ENCODE measurements at regions not wholly inside any gene's neighbourhood (a gene's known extent, or its start where the extent isn't known, plus 50 kb on each side); places are given as distances from the start of the nearest gene placed in this dataset.

GRCh38 chr1:82273816-82274215, 473.1 kb downstream of the ADGRL2 start:
- DNase-seq (ENCODE audit: low spot score): no peak
- no peaks in the 10 kb centered on the region for H3K9me3 Mint-ChIP-seq
- H3K27ac Mint-ChIP-seq: no peak overlapping the region

More at GRCh38 chr1:82273816-82274215, 473.1 kb downstream of the ADGRL2 start:
- H3K27me3 Mint-ChIP-seq (ENCODE audit: low read depth): no peaks in the 10 kb centered on the region
- H3K36me3 Mint-ChIP-seq: no peaks in the 10 kb centered on the region
- CTCF ChIA-PET: no interaction called here
- no peak for TF ChIP-seq FOXJ3 (CRISPR knock-in tag; IDR thresholded peaks at IDR 0.05; ENCODE audit: borderline replicate concordance)
- TF ChIP-seq HMGA2 (CRISPR knock-in tag; IDR thresholded peaks at IDR 0.05): no peak
- no peak for TF ChIP-seq ZNF423 (CRISPR knock-in tag; IDR thresholded peaks at IDR 0.05)
- no peak for TF ChIP-seq TCF7 (CRISPR knock-in tag; IDR thresholded peaks at IDR 0.05; ENCODE audit: low read depth)
- no peak for TF ChIP-seq CREM (CRISPR knock-in tag; IDR thresholded peaks at IDR 0.05)
- TF ChIP-seq TEAD1 (CRISPR knock-in tag; IDR thresholded peaks at IDR 0.05): no peak
- TF ChIP-seq ZBTB21 (CRISPR knock-in tag; IDR thresholded peaks at IDR 0.05; ENCODE audit: borderline replicate concordance): no peak
- TF ChIP-seq AFF4 (CRISPR knock-in tag; IDR thresholded peaks at IDR 0.05; ENCODE audit: borderline replicate concordance): no peak
- TF ChIP-seq, protein P1, sequence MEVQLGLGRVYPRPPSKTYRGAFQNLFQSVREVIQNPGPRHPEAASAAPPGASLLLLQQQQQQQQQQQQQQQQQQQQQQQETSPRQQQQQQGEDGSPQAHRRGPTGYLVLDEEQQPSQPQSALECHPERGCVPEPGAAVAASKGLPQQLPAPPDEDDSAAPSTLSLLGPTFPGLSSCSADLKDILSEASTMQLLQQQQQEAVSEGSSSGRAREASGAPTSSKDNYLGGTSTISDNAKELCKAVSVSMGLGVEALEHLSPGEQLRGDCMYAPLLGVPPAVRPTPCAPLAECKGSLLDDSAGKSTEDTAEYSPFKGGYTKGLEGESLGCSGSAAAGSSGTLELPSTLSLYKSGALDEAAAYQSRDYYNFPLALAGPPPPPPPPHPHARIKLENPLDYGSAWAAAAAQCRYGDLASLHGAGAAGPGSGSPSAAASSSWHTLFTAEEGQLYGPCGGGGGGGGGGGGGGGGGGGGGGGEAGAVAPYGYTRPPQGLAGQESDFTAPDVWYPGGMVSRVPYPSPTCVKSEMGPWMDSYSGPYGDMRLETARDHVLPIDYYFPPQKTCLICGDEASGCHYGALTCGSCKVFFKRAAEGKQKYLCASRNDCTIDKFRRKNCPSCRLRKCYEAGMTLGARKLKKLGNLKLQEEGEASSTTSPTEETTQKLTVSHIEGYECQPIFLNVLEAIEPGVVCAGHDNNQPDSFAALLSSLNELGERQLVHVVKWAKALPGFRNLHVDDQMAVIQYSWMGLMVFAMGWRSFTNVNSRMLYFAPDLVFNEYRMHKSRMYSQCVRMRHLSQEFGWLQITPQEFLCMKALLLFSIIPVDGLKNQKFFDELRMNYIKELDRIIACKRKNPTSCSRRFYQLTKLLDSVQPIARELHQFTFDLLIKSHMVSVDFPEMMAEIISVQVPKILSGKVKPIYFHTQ (CRISPR knock-in tag; IDR thresholded peaks at IDR 0.05): no peak
- no peak for TF ChIP-seq GRHL2 (CRISPR knock-in tag; IDR thresholded peaks at IDR 0.05; ENCODE audit: insufficient replicate concordance, severe bottlenecking)
- TF ChIP-seq ZNF396 (CRISPR knock-in tag; IDR thresholded peaks at IDR 0.05; ENCODE audit: borderline replicate concordance): no peak
- no peak for TF ChIP-seq ATF3 (CRISPR knock-in tag; conservative IDR thresholded peaks at IDR 0.05)
- no peak for TF ChIP-seq TP53 (CRISPR knock-in tag; IDR thresholded peaks at IDR 0.05)
- no peak for TF ChIP-seq ZNF219 (CRISPR knock-in tag; IDR thresholded peaks at IDR 0.05; ENCODE audit: borderline replicate concordance)
- TF ChIP-seq STAT6 (CRISPR knock-in tag; conservative IDR thresholded peaks at IDR 0.05; ENCODE audit: low read depth): no peak
- no peak for TF ChIP-seq SMAD4 (CRISPR knock-in tag; IDR thresholded peaks at IDR 0.05)
- no peaks in the 10 kb centered on the region for H3K4me1 Mint-ChIP-seq
- no peak overlapping the region for H3K4me3 Mint-ChIP-seq
- ATAC-seq: no peak
- POLR2A ChIA-PET: no interaction called here
